Fibroblast of lung (primary cell): ENCODE measurements at regions not wholly inside any gene's neighbourhood (a gene's known extent, or its start where the extent isn't known, plus 50 kb on each side); places are given as distances from the start of the nearest gene placed in this dataset.

ENCODE experiments used
- CTCF ChIP-seq, 2 donors: IDR thresholded peaks in 1 of 2; conservative IDR thresholded peaks in 1 of 2; 1 replicate in 1 of 2; 2 replicates in 1 of 2; pipeline ENCODE4 v1.5.1; 2011 to 2012; ENCODE audit warnings: low read length in 2 of 2, control low read depth in 1 of 2, inconsistent platforms in 1 of 2, low read depth in 1 of 2, mild to moderate bottlenecking in 1 of 2
- EZH2 ChIP-seq: IDR thresholded peaks from 2 replicates; pipeline ENCODE4 v1.5.1; 2012; ENCODE audit warnings: low read length, control low read depth, mild to moderate bottlenecking; ENCODE audit errors: missing control alignments

- TF ChIP-seq CTCF (conservative IDR thresholded peaks at IDR 0.05 in 1 of 2, IDR thresholded peaks at IDR 0.05 in 1 of 2; ENCODE audit: low read depth in 1 of 2, low read length in 2 of 2) (no peak), EZH2 (no peak)
Measured at GRCh38 chr21:18542081-18542480, 138.5 kb upstream of the TMPRSS15 start.
